GM12878 (cell line): ENCODE measurements at regions not wholly inside any gene's neighbourhood (a gene's known extent, or its start where the extent isn't known, plus 50 kb on each side); places are given as distances from the start of the nearest gene placed in this dataset.

Experiments
- ATAC-seq: fragments of 200-7000 bp; cut with Tn5 transposase; 3 replicates; pipeline ENCODE4 v1.9.1; 2020; ENCODE audit warnings: mild to moderate bottlenecking, moderate library complexity
- BruUV-seq: library from RNA; stranded (reverse); fragments of 400-500 nt; replicated peaks from 2 replicates; lab custom pipeline; 2021; lab: Mats Ljungman, UMichigan
- CTCF ChIA-PET: fragments of 300-600 bp; sonication (Branson Sonifier 250); formaldehyde crosslinking; extraction: SDS; loops from one replicate; lab custom pipeline; 2021; ENCODE audit warnings: inconsistent platforms; lab: Yijun Ruan, JAX
- POLR2A ChIA-PET: fragments of 350-600 bp; formaldehyde crosslinking; extraction: SDS; loops from one replicate; lab custom pipeline; 2021; ENCODE audit warnings: inconsistent platforms; lab: Charles Lee
- RAD21 ChIA-PET: fragments of 300-600 bp; sonication (Branson Sonifier 250); formaldehyde crosslinking; loops from one replicate; lab custom pipeline; 2023; ENCODE audit warnings: antibody characterized with exemption; ENCODE audit not compliant: unreplicated experiment; lab: Charles Lee
- SMC1A ChIA-PET: fragments of 300-600 bp; sonication (Branson Sonifier 250); formaldehyde crosslinking; loops from one replicate; lab custom pipeline; 2023; ENCODE audit not compliant: unreplicated experiment, uncharacterized antibody; lab: Charles Lee
- DNase-seq: peaks from one replicate; pipeline ENCODE4 v3.0.0-alpha.2; 2011; ENCODE audit warnings: low read depth, low spot score
- FAIRE-seq: peaks from 3 replicates; lab custom pipeline; 2011; peaks lifted over from hg19 to GRCh38; lab: Jason Lieb, UNC
- H2AFZ ChIP-seq: 2 replicates; pipeline ENCODE4 v1.6.0; 2011; ENCODE audit warnings: low read depth, low read length, control low read depth; ENCODE audit not compliant: control insufficient read depth
- H3K27ac ChIP-seq: 2 replicates; pipeline ENCODE4 v1.5.1; 2011; ENCODE audit warnings: control low read depth; ENCODE audit not compliant: control insufficient read depth, insufficient read depth
- H3K27me3 ChIP-seq, 2 experiments: replicated peaks in 1 of 2; 2 replicates each; pipeline versions ENCODE4 v1.6.0 to v1.6.1; 2011; ENCODE audit warnings: low read length in 1 of 2; ENCODE audit not compliant: control insufficient read depth in 2 of 2, insufficient read depth in 2 of 2
- H3K36me3 ChIP-seq, 2 experiments: 2 replicates each; pipeline ENCODE4 v1.5.1; 2011; ENCODE audit warnings: low read length in 1 of 2; ENCODE audit not compliant: control insufficient read depth in 2 of 2, insufficient read depth in 2 of 2
- H3K4me1 ChIP-seq: 2 replicates; pipeline ENCODE4 v1.6.1; 2011; ENCODE audit warnings: mild to moderate bottlenecking, low read length, moderate library complexity, mixed read lengths; ENCODE audit not compliant: control insufficient read depth, insufficient read depth
- H3K4me2 ChIP-seq: 2 replicates; pipeline ENCODE4 v1.6.0; 2011; ENCODE audit warnings: control low read depth; ENCODE audit not compliant: control insufficient read depth, insufficient read depth
- H3K4me3 ChIP-seq: fragments of 200-600 bp; sonication (generic); 2 replicates; pipeline ENCODE4 v1.5.1; 2016
- H3K79me2 ChIP-seq: 2 replicates; pipeline ENCODE4 v1.6.0; 2011; ENCODE audit warnings: low read length; ENCODE audit not compliant: control insufficient read depth, insufficient read depth
- H3K9ac ChIP-seq: 2 replicates; pipeline ENCODE4 v1.8.0; 2011; ENCODE audit warnings: low read length, control low read depth, mixed read lengths; ENCODE audit not compliant: control insufficient read depth, insufficient read depth
- H3K9me3 ChIP-seq: replicated peaks from 3 replicates; pipeline ENCODE4 v1.5.1; 2011; ENCODE audit warnings: mild to moderate bottlenecking, low read length; ENCODE audit not compliant: control insufficient read depth, insufficient read depth
- H4K20me1 ChIP-seq: 2 replicates; pipeline ENCODE4 v1.6.0; 2011; ENCODE audit not compliant: control insufficient read depth, insufficient read depth
- ATF2 ChIP-seq: IDR thresholded peaks from 2 replicates; pipeline ENCODE4 v1.6.1; 2012; ENCODE audit warnings: low read length, inconsistent platforms
- ELK1 ChIP-seq: IDR thresholded peaks from 2 replicates; pipeline ENCODE4 v1.6.1; 2012; ENCODE audit warnings: low read depth, low read length, improper control_type of control experiment
- FOS ChIP-seq: IDR thresholded peaks from 3 replicates; pipeline ENCODE4 v1.6.1; 2011; ENCODE audit warnings: borderline replicate concordance; ENCODE audit not compliant: insufficient read length; ENCODE audit errors: extremely low read depth
- IKZF2 ChIP-seq, 2 experiments: fragments of 450-650 bp; IDR thresholded peaks; 2 replicates each; pipeline ENCODE4 v1.6.1; 2017; ENCODE audit warnings: mild to moderate bottlenecking in 2 of 2, moderate library complexity in 2 of 2
- KAT2A ChIP-seq: conservative IDR thresholded peaks from 2 replicates; pipeline ENCODE4 v1.6.1; 2011; ENCODE audit warnings: low read depth, low read length; ENCODE audit not compliant: control insufficient read depth
- MXI1 ChIP-seq: fragments of 150-350 bp; IDR thresholded peaks from 2 replicates; pipeline ENCODE4 v1.6.1; 2011; ENCODE audit warnings: low read depth, mild to moderate bottlenecking, inconsistent platforms, low read length, improper control_type of control experiment
- NBN ChIP-seq: fragments of 450-650 bp; IDR thresholded peaks from 2 replicates; pipeline ENCODE4 v1.6.1; 2016
- NFXL1 ChIP-seq: fragments of 450-650 bp; IDR thresholded peaks from 2 replicates; pipeline ENCODE4 v1.6.1; 2017; ENCODE audit warnings: antibody characterized with exemption, mild to moderate bottlenecking, borderline replicate concordance
- POLR2A ChIP-seq: IDR thresholded peaks from 2 replicates; pipeline ENCODE4 v1.6.1; 2011; ENCODE audit warnings: low read depth, mild to moderate bottlenecking, low read length
- POLR2AphosphoS5 ChIP-seq: IDR thresholded peaks from 2 replicates; pipeline ENCODE4 v1.6.1; 2011; ENCODE audit warnings: mild to moderate bottlenecking, low read length, inconsistent platforms
- RAD21 ChIP-seq: IDR thresholded peaks from 2 replicates; pipeline ENCODE4 v1.6.1; 2011; ENCODE audit warnings: mild to moderate bottlenecking, low read depth, low read length, moderate library complexity; ENCODE audit not compliant: insufficient read depth
- RAD51 ChIP-seq: fragments of 450-650 bp; IDR thresholded peaks from 2 replicates; pipeline ENCODE4 v1.6.1; 2016; ENCODE audit warnings: moderate library complexity, mild to moderate bottlenecking, inconsistent platforms
- RBBP5 ChIP-seq: fragments of 200-600 bp; sonication (generic); conservative IDR thresholded peaks from 2 replicates; pipeline ENCODE4 v1.6.1; 2016
- TCF12 ChIP-seq: IDR thresholded peaks from 2 replicates; pipeline ENCODE4 v1.6.1; 2011; ENCODE audit warnings: low read depth, mild to moderate bottlenecking, low read length
- YBX1 ChIP-seq: fragments of 450-650 bp; IDR thresholded peaks from 2 replicates; pipeline ENCODE4 v1.6.1; 2016; ENCODE audit warnings: antibody characterized with exemption
- ZBED1 ChIP-seq: IDR thresholded peaks from 2 replicates; pipeline ENCODE4 v1.6.1; 2016; ENCODE audit warnings: borderline replicate concordance
- ZNF622 ChIP-seq: fragments of 450-650 bp; IDR thresholded peaks from 2 replicates; pipeline ENCODE4 v1.6.1; 2017; ENCODE audit warnings: mild to moderate bottlenecking, inconsistent platforms
- in situ Hi-C: fragments of 300-500 bp; cut with MboI; formaldehyde crosslinking; loops from 9 replicates; pipeline ENCODE4 v1.14.3; 2018; ENCODE audit warnings: mixed read lengths
- intact Hi-C: fragments of 100-400 bp; cut with micrococcal nuclease; formaldehyde crosslinking; loops from one replicate; pipeline ENCODE4 v1.14.2; 2022; ENCODE audit not compliant: unreplicated experiment
- TF ChIP-seq, protein P1 (sequence below): IDR thresholded peaks from 2 replicates; pipeline ENCODE4 v1.6.1; 2012; ENCODE audit warnings: mild to moderate bottlenecking, low read depth, low read length
- TF ChIP-seq, protein P2 (sequence below): IDR thresholded peaks from 2 replicates; pipeline ENCODE4 v1.6.1; 2012; ENCODE audit warnings: low read depth, low read length, improper control_type of control experiment

DNA sequence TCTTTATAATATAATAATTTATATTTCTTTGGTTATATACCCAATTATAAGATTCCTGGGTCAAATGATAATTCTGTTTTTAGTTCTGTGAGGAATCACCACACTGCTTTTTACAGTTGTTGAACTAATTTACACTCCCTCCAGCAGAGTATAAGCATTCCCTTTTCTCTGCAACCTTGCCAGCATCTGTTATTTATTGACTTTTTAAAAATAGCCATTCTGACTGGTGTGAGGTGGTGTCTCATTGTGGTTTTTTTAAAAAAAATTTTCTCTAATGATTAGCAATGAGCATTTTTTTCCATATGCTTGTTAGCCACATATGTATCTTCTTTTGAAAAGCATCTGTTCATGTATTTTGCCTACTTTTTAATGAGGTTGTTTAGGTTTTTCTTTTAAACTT is 122.2 kb downstream of the ZNF486 start:
- RAD21 ChIA-PET: no interaction called here
- no peak overlapping the region for H2AFZ ChIP-seq
- no peaks in the 10 kb centered on the region for H3K36me3 ChIP-seq
- CTCF ChIA-PET: no interaction called here
- in situ Hi-C loops (no loop called here), intact Hi-C loops (no loop called here)
- SMC1A ChIA-PET: interaction anchor here (1.3 kb wide), 1 partner anchor 31 kb away, joined by 4 read pairs; no protein-coding TSS in a partner anchor
- FAIRE-seq (no peak), DNase-seq (no peak), ATAC-seq (no peak)
- POLR2A ChIA-PET: interaction anchor here (0.7 kb wide), 1 partner anchor 53 kb away, joined by 3 read pairs; no protein-coding TSS in a partner anchor
- no peak for TF ChIP-seq NBN
- no peak for TF ChIP-seq IKZF2 (IDR thresholded peaks at IDR 0.05)
- no peak for TF ChIP-seq YBX1
- no peak for TF ChIP-seq KAT2A
- no peak for TF ChIP-seq MXI1
- no peak for TF ChIP-seq ELK1
- TF ChIP-seq TCF12: no peak
- no peak for TF ChIP-seq ZBED1
- no peak for TF ChIP-seq ZNF622
- TF ChIP-seq, protein P1, sequence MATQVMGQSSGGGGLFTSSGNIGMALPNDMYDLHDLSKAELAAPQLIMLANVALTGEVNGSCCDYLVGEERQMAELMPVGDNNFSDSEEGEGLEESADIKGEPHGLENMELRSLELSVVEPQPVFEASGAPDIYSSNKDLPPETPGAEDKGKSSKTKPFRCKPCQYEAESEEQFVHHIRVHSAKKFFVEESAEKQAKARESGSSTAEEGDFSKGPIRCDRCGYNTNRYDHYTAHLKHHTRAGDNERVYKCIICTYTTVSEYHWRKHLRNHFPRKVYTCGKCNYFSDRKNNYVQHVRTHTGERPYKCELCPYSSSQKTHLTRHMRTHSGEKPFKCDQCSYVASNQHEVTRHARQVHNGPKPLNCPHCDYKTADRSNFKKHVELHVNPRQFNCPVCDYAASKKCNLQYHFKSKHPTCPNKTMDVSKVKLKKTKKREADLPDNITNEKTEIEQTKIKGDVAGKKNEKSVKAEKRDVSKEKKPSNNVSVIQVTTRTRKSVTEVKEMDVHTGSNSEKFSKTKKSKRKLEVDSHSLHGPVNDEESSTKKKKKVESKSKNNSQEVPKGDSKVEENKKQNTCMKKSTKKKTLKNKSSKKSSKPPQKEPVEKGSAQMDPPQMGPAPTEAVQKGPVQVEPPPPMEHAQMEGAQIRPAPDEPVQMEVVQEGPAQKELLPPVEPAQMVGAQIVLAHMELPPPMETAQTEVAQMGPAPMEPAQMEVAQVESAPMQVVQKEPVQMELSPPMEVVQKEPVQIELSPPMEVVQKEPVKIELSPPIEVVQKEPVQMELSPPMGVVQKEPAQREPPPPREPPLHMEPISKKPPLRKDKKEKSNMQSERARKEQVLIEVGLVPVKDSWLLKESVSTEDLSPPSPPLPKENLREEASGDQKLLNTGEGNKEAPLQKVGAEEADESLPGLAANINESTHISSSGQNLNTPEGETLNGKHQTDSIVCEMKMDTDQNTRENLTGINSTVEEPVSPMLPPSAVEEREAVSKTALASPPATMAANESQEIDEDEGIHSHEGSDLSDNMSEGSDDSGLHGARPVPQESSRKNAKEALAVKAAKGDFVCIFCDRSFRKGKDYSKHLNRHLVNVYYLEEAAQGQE: no peak
- TF ChIP-seq FOS: no peak
- no peak for TF ChIP-seq NFXL1
- no peak for TF ChIP-seq RAD21
- TF ChIP-seq RBBP5: no peak
- no peak for TF ChIP-seq RAD51
- no peak for TF ChIP-seq ATF2
- TF ChIP-seq, protein P2, sequence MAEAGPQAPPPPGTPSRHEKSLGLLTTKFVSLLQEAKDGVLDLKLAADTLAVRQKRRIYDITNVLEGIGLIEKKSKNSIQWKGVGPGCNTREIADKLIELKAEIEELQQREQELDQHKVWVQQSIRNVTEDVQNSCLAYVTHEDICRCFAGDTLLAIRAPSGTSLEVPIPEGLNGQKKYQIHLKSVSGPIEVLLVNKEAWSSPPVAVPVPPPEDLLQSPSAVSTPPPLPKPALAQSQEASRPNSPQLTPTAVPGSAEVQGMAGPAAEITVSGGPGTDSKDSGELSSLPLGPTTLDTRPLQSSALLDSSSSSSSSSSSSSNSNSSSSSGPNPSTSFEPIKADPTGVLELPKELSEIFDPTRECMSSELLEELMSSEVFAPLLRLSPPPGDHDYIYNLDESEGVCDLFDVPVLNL: no peak
- TF ChIP-seq POLR2AphosphoS5: no peak
- no peak for TF ChIP-seq POLR2A
- BruUV-seq: no TSS peak
- no peak overlapping the region for H3K27ac ChIP-seq
- H3K9ac ChIP-seq: no peak overlapping the region
- no peak overlapping the region for H3K4me3 ChIP-seq
- no peaks in the 10 kb centered on the region for H3K9me3 ChIP-seq
- H3K4me2 ChIP-seq: no peak overlapping the region
- H3K79me2 ChIP-seq: no peaks in the 10 kb centered on the region
- H4K20me1 ChIP-seq: no peaks in the 10 kb centered on the region
- no peaks in the 10 kb centered on the region for H3K4me1 ChIP-seq
- H3K27me3 ChIP-seq: no peaks in the 10 kb centered on the region
